Nephron progenitor cell (in vitro differentiated cells): ENCODE measurements at regions not wholly inside any gene's neighbourhood (a gene's known extent, or its start where the extent isn't known, plus 50 kb on each side); places are given as distances from the start of the nearest gene placed in this dataset.

Experiments
- DNase-seq: peaks from one replicate; pipeline ENCODE4 v3.0.0; 2021
- H3K27ac Mint-ChIP-seq: 2 replicates; pipeline ENCODE4 v1.8.0; 2021; ENCODE audit warnings: mild to moderate bottlenecking, moderate library complexity, mixed read lengths
- H3K27me3 Mint-ChIP-seq: 2 replicates; pipeline ENCODE4 v1.8.0; 2021; ENCODE audit warnings: mild to moderate bottlenecking, low read depth, mixed read lengths; ENCODE audit not compliant: poor library complexity
- H3K36me3 Mint-ChIP-seq: 2 replicates; pipeline ENCODE4 v1.8.0; 2021; ENCODE audit warnings: low read depth, mixed read lengths
- H3K4me1 Mint-ChIP-seq: 2 replicates; pipeline ENCODE4 v1.8.0; 2021; ENCODE audit warnings: mixed read lengths
- H3K4me3 Mint-ChIP-seq: 2 replicates; pipeline ENCODE4 v1.8.0; 2021; ENCODE audit warnings: mild to moderate bottlenecking, moderate library complexity, mixed read lengths
- H3K9me3 Mint-ChIP-seq: 2 replicates; pipeline ENCODE4 v1.8.0; 2021; ENCODE audit warnings: mild to moderate bottlenecking, moderate library complexity, mixed read lengths
- CTCF ChIP-seq: fragments of 200-600 bp; sonication (generic); IDR thresholded peaks from 2 replicates; pipeline ENCODE4 v1.5.0; 2021; ENCODE audit warnings: antibody characterized with exemption

GRCh38 chr3:74824366-74824765, 209.9 kb upstream of the CNTN3 start:
- DNase-seq = no peak
- Mint-ChIP-seq H3K27ac (no peak overlapping the region), H3K4me1 (no peaks in the 10 kb centered on the region)

GRCh38 chr3:74814181-74814580, 199.7 kb upstream of the CNTN3 start:
- Mint-ChIP-seq H3K9me3 (peaks cover 2% of the 10 kb centered on the region), H3K36me3 (no peaks in the 10 kb centered on the region), H3K4me3 (no peak overlapping the region), H3K4me1 (no peaks in the 10 kb centered on the region), H3K27ac (no peak overlapping the region), H3K27me3 (peaks cover 6% of the 10 kb centered on the region)
- no peak for TF ChIP-seq CTCF
- no peak for DNase-seq

More at GRCh38 chr3:74824366-74824765, 209.9 kb upstream of the CNTN3 start:
- Mint-ChIP-seq H3K27me3 (no peaks in the 10 kb centered on the region), H3K36me3 (no peaks in the 10 kb centered on the region), H3K9me3 (peaks cover 13% of the 10 kb centered on the region), H3K4me3 (no peak overlapping the region)
- TF ChIP-seq CTCF = no peak

GRCh38 chr3:74812756-74813155, 198.3 kb upstream of the CNTN3 start:
- no peak for TF ChIP-seq CTCF
- Mint-ChIP-seq H3K4me3 (no peak overlapping the region), H3K36me3 (no peaks in the 10 kb centered on the region), H3K27ac (no peak overlapping the region), H3K27me3 (peaks cover 6% of the 10 kb centered on the region), H3K4me1 (no peaks in the 10 kb centered on the region), H3K9me3 (no peaks in the 10 kb centered on the region)
- no peak for DNase-seq

- DNase-seq = no peak
- no peak for TF ChIP-seq CTCF
- Mint-ChIP-seq H3K27me3 (peaks cover 6% of the 10 kb centered on the region), H3K27ac (no peak overlapping the region), H3K4me3 (no peak overlapping the region), H3K36me3 (no peaks in the 10 kb centered on the region), H3K4me1 (no peaks in the 10 kb centered on the region), H3K9me3 (no peaks in the 10 kb centered on the region)
These were observed 194.2 kb upstream of the CNTN3 start for GRCh38 chr3:74808506-74809275.

- DNase-seq = no peak
- no peaks in the 10 kb centered on the region for H3K4me1 Mint-ChIP-seq
- H3K27me3 Mint-ChIP-seq = peaks cover 8% of the 10 kb centered on the region
- H3K4me3 Mint-ChIP-seq = no peak overlapping the region
- no peaks in the 10 kb centered on the region for H3K36me3 Mint-ChIP-seq
- peak overlapping the region; percentile 11 for H3K27ac Mint-ChIP-seq
- peaks cover 20% of the 10 kb centered on the region for H3K9me3 Mint-ChIP-seq
- TF ChIP-seq CTCF = no peak
These were observed 187.5 kb upstream of the CNTN3 start for GRCh38 chr3:74801924-74802323.

GRCh38 chr3:74789111-74789510, 174.7 kb upstream of the CNTN3 start:
- no peak for DNase-seq
- Mint-ChIP-seq H3K4me1 (no peaks in the 10 kb centered on the region), H3K27me3 (peaks cover 3% of the 10 kb centered on the region), H3K36me3 (no peaks in the 10 kb centered on the region), H3K27ac (no peak overlapping the region), H3K4me3 (no peak overlapping the region), H3K9me3 (peaks cover 9% of the 10 kb centered on the region)
- no peak for TF ChIP-seq CTCF
